ENCODE measurements at regions not wholly inside any gene's neighbourhood (a gene's known extent, or its start where the extent isn't known, plus 50 kb on each side); places are given as distances from the start of the nearest gene placed in this dataset.

GRCh38 chr7:82528577-82529310 lies 85.2 kb upstream of the CACNA2D1 start:
- no peaks in the 10 kb centered on the region for H3K4me1 ChIP-seq (ENCODE audit: control insufficient read depth, insufficient read depth, low read length)
- H3K9me3 ChIP-seq (ENCODE audit: control insufficient read depth, insufficient read depth, low read depth, low read length), result no peaks in the 10 kb centered on the region
- no peak overlapping the region for H3K4me3 ChIP-seq (ENCODE audit: low read depth in 2 of 2, low read length in 2 of 2)
- ChIA-PET POLR2A (no interaction called here), CTCF (no interaction called here)
- ATAC-seq, result no peak
- no peaks in the 10 kb centered on the region for H3K36me3 ChIP-seq (ENCODE audit: control insufficient read depth, insufficient read depth, low read length)
- no peak overlapping the region for H3K27ac ChIP-seq (ENCODE audit: low read length)
- TF ChIP-seq REST (IDR thresholded peaks at IDR 0.05; ENCODE audit: insufficient read depth in 1 of 2, low read depth in 2 of 2, low read length in 1 of 2) (no peak), SIN3A (IDR thresholded peaks at IDR 0.05; ENCODE audit: borderline replicate concordance, insufficient read depth, low read depth, low read length) (no peak), TCF7L2 (IDR thresholded peaks at IDR 0.05; ENCODE audit: low read depth, low read length) (no peak), POLR2AphosphoS5 (IDR thresholded peaks at IDR 0.05; ENCODE audit: low read depth, low read length) (no peak), CTCF (IDR thresholded peaks at IDR 0.05) (no peak)
- in situ Hi-C loops (cut with HindIII; ENCODE audit: low pct_unique_long_range_greater_than_20kb, low sequenced_read_pairs), result no loop called here
- intact Hi-C loops (cut with micrococcal nuclease; ENCODE audit: unreplicated experiment), result no loop called here
- BruUV-seq (replicated peaks), result no TSS peak
- no peaks in the 10 kb centered on the region for H3K27me3 ChIP-seq (ENCODE audit: control insufficient read depth, insufficient read depth, low read length)
- no peak for DNase-seq (ENCODE audit: low read depth, low spot score)

- ChIA-PET POLR2A (no interaction called here), CTCF (no interaction called here)
- no peak overlapping the region for H3K4me3 ChIP-seq (ENCODE audit: low read depth in 2 of 2, low read length in 2 of 2)
- intact Hi-C loops (cut with micrococcal nuclease; ENCODE audit: unreplicated experiment), result no loop called here
- TF ChIP-seq TCF7L2 (IDR thresholded peaks at IDR 0.05; ENCODE audit: low read depth, low read length), result no peak
- no peak for TF ChIP-seq POLR2AphosphoS5 (IDR thresholded peaks at IDR 0.05; ENCODE audit: low read depth, low read length)
- no peak for TF ChIP-seq SIN3A (IDR thresholded peaks at IDR 0.05; ENCODE audit: borderline replicate concordance, insufficient read depth, low read depth, low read length)
- no TSS peak for BruUV-seq (replicated peaks)
- H3K27ac ChIP-seq (ENCODE audit: low read length), result no peak overlapping the region
- H3K27me3 ChIP-seq (ENCODE audit: control insufficient read depth, insufficient read depth, low read length), result no peaks in the 10 kb centered on the region
- in situ Hi-C loops (cut with HindIII; ENCODE audit: low pct_unique_long_range_greater_than_20kb, low sequenced_read_pairs), result no loop called here
- no peaks in the 10 kb centered on the region for H3K9me3 ChIP-seq (ENCODE audit: control insufficient read depth, insufficient read depth, low read depth, low read length)
- ATAC-seq (no peak), DNase-seq (ENCODE audit: low read depth, low spot score) (no peak)
- no peaks in the 10 kb centered on the region for H3K4me1 ChIP-seq (ENCODE audit: control insufficient read depth, insufficient read depth, low read length)
- no peaks in the 10 kb centered on the region for H3K36me3 ChIP-seq (ENCODE audit: control insufficient read depth, insufficient read depth, low read length)
Measured at GRCh38 chr7:82527851-82528250, 84.3 kb upstream of the CACNA2D1 start.

GRCh38 chr7:82521906-82522445 lies 78.4 kb upstream of the CACNA2D1 start:
- Histone ChIP-seq H3K4me3 (ENCODE audit: low read depth in 2 of 2, low read length in 2 of 2) (no peak overlapping the region), H3K9me3 (ENCODE audit: control insufficient read depth, insufficient read depth, low read depth, low read length) (no peaks in the 10 kb centered on the region), H3K27me3 (ENCODE audit: control insufficient read depth, insufficient read depth, low read length) (no peaks in the 10 kb centered on the region), H3K27ac (ENCODE audit: low read length) (no peak overlapping the region), H3K4me1 (ENCODE audit: control insufficient read depth, insufficient read depth, low read length) (no peaks in the 10 kb centered on the region), H3K36me3 (ENCODE audit: control insufficient read depth, insufficient read depth, low read length) (no peaks in the 10 kb centered on the region)
- ATAC-seq (no peak), DNase-seq (ENCODE audit: low read depth, low spot score) (no peak)
- in situ Hi-C loops (cut with HindIII; ENCODE audit: low pct_unique_long_range_greater_than_20kb, low sequenced_read_pairs) (no loop called here), intact Hi-C loops (cut with micrococcal nuclease; ENCODE audit: unreplicated experiment) (no loop called here)
- TF ChIP-seq CTCF (IDR thresholded peaks at IDR 0.05) (no peak), TCF7L2 (IDR thresholded peaks at IDR 0.05; ENCODE audit: low read depth, low read length) (no peak), REST (IDR thresholded peaks at IDR 0.05; ENCODE audit: insufficient read depth in 1 of 2, low read depth in 2 of 2, low read length in 1 of 2) (no peak), SIN3A (IDR thresholded peaks at IDR 0.05; ENCODE audit: borderline replicate concordance, insufficient read depth, low read depth, low read length) (no peak), POLR2AphosphoS5 (IDR thresholded peaks at IDR 0.05; ENCODE audit: low read depth, low read length) (no peak)
- ChIA-PET CTCF (no interaction called here), POLR2A (interaction anchor here (0.6 kb wide), 1 partner anchor 7 kb away, joined by 7 read pairs; no protein-coding TSS in a partner anchor)
- BruUV-seq (replicated peaks), result no TSS peak
